H54 (cell line): ENCODE measurements at regions not wholly inside any gene's neighbourhood (a gene's known extent, or its start where the extent isn't known, plus 50 kb on each side); places are given as distances from the start of the nearest gene placed in this dataset.

Experiments
- DNase-seq: peaks from one replicate; pipeline ENCODE4 v3.0.0; 2011; ENCODE audit warnings: low spot score, mixed read lengths; ENCODE audit not compliant: insufficient read length
- FAIRE-seq: peaks from 3 replicates; lab custom pipeline; 2011; peaks lifted over from hg19 to GRCh38; lab: Jason Lieb, UNC
- POLR2A ChIP-seq: IDR thresholded peaks from 2 replicates; pipeline ENCODE4 v1.6.1; 2011; ENCODE audit warnings: low read depth, mild to moderate bottlenecking, low read length

DNA sequence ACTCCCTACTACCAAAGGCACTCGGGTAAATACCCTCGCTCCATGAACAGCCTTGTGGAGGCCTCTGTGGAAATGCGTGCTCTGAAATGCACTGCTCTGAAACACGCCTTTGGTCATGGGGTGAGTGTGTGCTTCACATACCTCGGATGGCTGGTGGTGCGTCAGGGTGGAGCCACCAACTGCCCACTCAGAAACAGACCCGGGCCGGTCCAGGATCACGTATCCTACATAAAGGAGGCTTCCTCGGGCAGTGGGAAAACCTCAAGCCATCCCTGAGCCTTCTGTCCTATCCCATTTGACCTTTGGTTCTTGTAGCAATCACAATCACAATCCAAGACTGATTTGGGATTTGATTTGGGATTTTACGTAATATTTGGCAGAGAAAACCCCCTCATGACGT is 53.5 kb upstream of the ZNF516 start:
- no peak for TF ChIP-seq POLR2A
- FAIRE-seq (no peak), DNase-seq (no peak)

DNA sequence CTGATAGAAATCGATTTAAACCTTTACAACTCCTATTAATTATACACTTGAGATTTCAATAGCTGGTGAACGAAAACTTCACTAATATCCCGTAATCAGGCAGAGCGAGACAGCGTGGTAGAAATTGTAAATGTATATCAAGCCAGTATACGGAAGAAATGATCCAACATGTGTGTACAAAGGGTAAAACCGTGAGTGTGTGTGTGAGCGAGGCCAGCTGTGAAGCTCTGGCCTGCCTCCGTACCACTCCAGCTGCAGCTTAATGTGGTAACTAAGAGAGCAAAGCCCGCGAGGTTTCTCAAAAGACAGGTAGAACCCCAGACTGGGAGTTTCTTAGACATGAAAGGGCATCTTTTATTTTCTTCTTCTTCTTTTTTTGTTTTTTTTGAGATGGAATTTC is 52.3 kb upstream of the ZNF516 start:
- FAIRE-seq: no peak
- TF ChIP-seq POLR2A: no peak
- DNase-seq: no peak

DNA sequence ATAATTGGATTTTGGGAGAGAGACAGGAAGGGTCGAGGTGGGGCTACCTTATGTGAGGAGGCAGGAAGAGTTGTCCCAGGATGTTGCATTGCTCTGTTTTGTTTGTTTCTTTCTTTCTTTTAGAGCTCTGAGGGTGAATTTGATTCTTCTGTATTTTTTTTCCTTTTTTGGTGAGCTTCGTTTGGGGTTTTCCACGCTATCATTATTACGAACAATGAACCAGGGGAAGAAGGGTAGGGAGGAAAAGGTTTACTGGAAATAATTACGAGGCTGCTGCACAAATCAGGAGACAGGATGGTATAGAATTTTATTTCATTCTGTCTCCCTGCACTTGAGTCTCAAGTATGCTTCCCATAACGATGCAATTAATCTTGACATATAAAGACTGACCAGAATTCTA is 51.4 kb upstream of the ZNF516 start:
- no peak for TF ChIP-seq POLR2A
- DNase-seq (no peak), FAIRE-seq (no peak)

DNA sequence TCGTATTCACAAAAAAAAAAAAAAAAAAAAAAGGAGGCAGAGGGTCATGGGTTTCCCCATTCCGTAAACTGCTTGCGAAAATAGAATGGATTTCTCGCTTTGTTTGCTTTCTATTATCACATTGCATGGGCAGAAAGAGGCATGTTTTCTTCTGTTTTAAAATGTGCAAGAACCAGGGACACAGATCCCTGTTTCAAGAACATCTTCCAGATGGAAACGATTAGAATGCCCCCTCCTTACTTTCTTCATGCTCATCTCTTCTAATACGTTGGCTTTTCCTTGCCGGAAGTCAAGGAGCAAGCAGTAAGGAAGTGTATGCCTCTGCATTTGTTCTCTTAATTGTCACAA is 51.0 kb upstream of the ZNF516 start:
- FAIRE-seq: no peak
- DNase-seq: no peak
- no peak for TF ChIP-seq POLR2A

DNA sequence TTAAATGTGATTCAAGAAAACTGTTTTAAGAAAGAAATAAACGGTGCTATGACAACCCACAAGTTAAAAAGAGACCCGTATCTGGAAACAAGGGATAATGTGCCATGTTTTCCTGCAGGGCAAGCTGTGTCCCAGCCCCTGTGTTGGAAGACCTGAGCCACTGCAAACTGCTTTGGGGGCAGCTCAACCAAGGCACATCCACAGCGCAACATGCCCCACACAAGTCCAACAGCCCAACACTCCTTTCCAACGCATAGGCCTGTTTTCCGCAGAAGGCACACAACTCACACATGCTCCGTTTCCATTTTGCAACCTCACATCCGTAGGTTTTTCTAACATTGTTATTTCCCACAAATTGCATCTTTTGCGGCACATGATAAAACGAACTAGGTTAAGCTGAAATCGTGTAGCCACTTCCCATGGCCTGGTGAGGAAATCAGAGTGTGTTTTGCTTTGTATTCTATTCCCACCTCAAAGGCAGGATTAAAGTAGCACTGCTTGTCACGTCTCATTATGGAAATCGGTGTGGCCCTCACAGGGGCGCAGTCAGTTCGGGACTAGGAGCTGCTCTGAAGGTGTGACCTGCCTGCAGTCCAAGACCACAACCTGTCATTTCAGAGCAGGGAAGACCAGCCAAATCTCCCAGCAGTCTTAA is 50.5 kb upstream of the ZNF516 start:
- no peak for TF ChIP-seq POLR2A
- FAIRE-seq (no peak), DNase-seq (no peak)

DNA sequence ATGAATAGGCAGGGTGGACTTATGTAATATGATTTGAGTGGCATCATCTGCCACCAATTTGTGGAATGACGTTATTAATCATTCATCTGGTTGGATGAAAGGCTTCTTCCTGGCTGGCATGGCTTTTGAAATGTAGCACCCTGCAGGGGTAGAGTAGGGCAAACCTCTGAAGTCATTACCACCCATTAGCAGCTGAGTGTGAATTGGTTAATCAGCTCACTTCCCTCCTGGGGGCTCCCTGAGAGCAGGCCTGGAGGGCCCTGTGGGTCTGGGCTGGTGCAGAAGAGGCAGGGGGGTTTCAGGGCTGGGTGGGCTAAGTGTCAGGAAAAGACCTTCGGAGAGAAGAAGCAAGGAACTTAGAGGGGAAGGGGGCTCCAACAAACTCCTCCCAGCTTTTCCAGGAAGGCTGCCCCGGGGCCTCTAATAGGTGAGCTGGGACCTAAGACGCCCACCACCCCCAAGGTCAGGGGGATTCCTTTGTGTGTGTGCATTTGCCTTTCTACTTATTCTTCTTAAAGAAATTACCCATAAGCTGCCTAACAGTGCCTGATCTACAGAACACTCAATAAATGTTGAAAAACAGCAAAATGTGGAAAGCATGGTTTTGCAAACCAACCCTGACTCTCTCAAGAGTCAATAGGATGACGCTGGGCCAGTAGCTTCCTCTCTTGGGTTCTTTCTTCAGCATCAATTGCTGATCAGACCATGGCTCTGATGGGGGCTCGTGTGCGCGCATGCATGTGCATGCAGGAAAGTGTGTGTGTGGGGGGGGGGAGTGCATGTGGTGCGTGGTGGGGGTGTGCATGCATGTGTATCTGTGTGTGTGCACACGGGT is 49.7 kb upstream of the ZNF516 start:
- FAIRE-seq: no peak
- no peak for DNase-seq
- TF ChIP-seq POLR2A: no peak
